Smooth muscle cell (in vitro differentiated cells): ENCODE measurements at regions not wholly inside any gene's neighbourhood (a gene's known extent, or its start where the extent isn't known, plus 50 kb on each side); places are given as distances from the start of the nearest gene placed in this dataset.

ENCODE experiments used
- DNase-seq: peaks from one replicate; lab custom pipeline; 2025; ENCODE audit not compliant: unreplicated experiment; lab: John Stamatoyannopoulos, UW
- H2AFZ ChIP-seq: fragments of 200-600 bp; sonication (generic); 2 replicates; pipeline ENCODE4 v1.6.0; 2016; ENCODE audit warnings: antibody characterized with exemption, low read depth, mild to moderate bottlenecking
- H3F3A ChIP-seq: fragments of 200-600 bp; sonication (generic); 2 replicates; pipeline ENCODE4 v1.6.0; 2017; ENCODE audit warnings: antibody characterized with exemption, low read depth
- H3K27ac ChIP-seq: fragments of 200-600 bp; sonication (generic); 2 replicates; pipeline ENCODE4 v1.5.1; 2016; ENCODE audit warnings: low read depth, mild to moderate bottlenecking
- H3K27me3 ChIP-seq: fragments of 200-600 bp; sonication (generic); 2 replicates; pipeline ENCODE4 v1.6.1; 2016; ENCODE audit warnings: low read depth, mild to moderate bottlenecking
- H3K36me3 ChIP-seq: fragments of 200-600 bp; sonication (generic); 2 replicates; pipeline ENCODE4 v1.5.1; 2016; ENCODE audit warnings: low read depth
- H3K4me1 ChIP-seq: fragments of 200-600 bp; sonication (generic); 2 replicates; pipeline ENCODE4 v1.5.1; 2016; ENCODE audit warnings: low read depth
- H3K4me2 ChIP-seq: fragments of 200-600 bp; sonication (generic); 2 replicates; pipeline ENCODE4 v1.6.0; 2016; ENCODE audit warnings: mild to moderate bottlenecking
- H3K4me3 ChIP-seq: fragments of 200-600 bp; sonication (generic); 2 replicates; pipeline ENCODE4 v1.5.1; 2016; ENCODE audit warnings: mild to moderate bottlenecking
- H3K79me2 ChIP-seq: fragments of 200-600 bp; sonication (generic); 2 replicates; pipeline ENCODE4 v1.6.0; 2016; ENCODE audit warnings: low read depth, mild to moderate bottlenecking
- H3K9ac ChIP-seq: fragments of 200-600 bp; sonication (generic); 2 replicates; pipeline ENCODE4 v1.6.0; 2016; ENCODE audit warnings: low read depth
- H3K9me3 ChIP-seq: fragments of 200-600 bp; sonication (generic); replicated peaks from 2 replicates; pipeline ENCODE4 v1.5.1; 2016; ENCODE audit warnings: low read depth
- H4K20me1 ChIP-seq: fragments of 200-600 bp; sonication (generic); 2 replicates; pipeline ENCODE4 v1.6.0; 2016; ENCODE audit warnings: low read depth
- WGBS: methylation state at CpG from one replicate; pipeline ENCODE4 v1.1.7; 2016; ENCODE audit warnings: low lambda C conversion rate; 5-methylcytosine and 5-hydroxymethylcytosine counted together
- TF ChIP-seq, protein P1 (sequence below): fragments of 200-600 bp; sonication (generic); IDR thresholded peaks from 2 replicates; pipeline ENCODE4 v1.5.1; 2017; ENCODE audit warnings: borderline replicate concordance, mild to moderate bottlenecking, antibody characterized with exemption; ENCODE audit not compliant: insufficient read depth, poor library complexity, severe bottlenecking

DNA sequence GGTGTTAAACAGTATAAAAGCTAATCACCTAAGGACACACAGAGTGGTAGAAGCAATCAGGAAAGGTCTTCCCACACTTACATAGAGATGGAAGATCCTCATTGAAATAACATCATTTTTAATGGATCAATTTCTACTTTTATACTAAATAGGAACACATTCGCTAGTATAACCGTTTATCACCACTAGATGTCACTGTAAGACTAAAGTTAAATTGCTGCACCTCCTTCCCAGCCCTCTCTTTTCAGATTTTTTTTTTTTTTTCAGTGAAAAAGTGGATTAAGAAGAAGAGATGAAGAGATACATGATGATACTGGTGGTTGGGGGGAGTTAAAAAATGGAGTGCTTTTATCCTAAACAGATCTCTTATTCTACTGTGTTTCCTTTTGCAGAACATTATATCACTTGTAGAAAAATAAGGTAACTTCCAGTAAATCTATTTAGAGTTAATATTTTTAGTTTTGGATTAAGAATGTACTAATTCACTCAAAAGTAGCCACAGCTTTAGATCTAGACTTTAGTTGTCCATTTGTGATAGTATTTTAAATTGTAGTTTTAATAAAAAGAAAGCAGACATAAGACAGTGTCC lies 116.9 kb upstream of the ARRDC3 start:
- peaks cover 19% of the 10 kb centered on the region for H3K27me3 ChIP-seq
- WGBS = 1% methylated on average over 2 of the region's 2 CpGs
- DNase-seq = no peak
- no peak overlapping the region for H3K4me3 ChIP-seq
- no peak overlapping the region for H3K4me2 ChIP-seq
- H3K79me2 ChIP-seq = no peaks in the 10 kb centered on the region
- no peak overlapping the region for H3K27ac ChIP-seq
- no peak overlapping the region for H3K9ac ChIP-seq
- no peaks in the 10 kb centered on the region for H3K9me3 ChIP-seq
- no peaks in the 10 kb centered on the region for H3K36me3 ChIP-seq
- no peaks in the 10 kb centered on the region for H4K20me1 ChIP-seq
- TF ChIP-seq, protein P1, sequence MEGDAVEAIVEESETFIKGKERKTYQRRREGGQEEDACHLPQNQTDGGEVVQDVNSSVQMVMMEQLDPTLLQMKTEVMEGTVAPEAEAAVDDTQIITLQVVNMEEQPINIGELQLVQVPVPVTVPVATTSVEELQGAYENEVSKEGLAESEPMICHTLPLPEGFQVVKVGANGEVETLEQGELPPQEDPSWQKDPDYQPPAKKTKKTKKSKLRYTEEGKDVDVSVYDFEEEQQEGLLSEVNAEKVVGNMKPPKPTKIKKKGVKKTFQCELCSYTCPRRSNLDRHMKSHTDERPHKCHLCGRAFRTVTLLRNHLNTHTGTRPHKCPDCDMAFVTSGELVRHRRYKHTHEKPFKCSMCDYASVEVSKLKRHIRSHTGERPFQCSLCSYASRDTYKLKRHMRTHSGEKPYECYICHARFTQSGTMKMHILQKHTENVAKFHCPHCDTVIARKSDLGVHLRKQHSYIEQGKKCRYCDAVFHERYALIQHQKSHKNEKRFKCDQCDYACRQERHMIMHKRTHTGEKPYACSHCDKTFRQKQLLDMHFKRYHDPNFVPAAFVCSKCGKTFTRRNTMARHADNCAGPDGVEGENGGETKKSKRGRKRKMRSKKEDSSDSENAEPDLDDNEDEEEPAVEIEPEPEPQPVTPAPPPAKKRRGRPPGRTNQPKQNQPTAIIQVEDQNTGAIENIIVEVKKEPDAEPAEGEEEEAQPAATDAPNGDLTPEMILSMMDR = peak; percentile 70
- H2AFZ ChIP-seq = no peak overlapping the region
- H3F3A ChIP-seq = no peaks in the 10 kb centered on the region
- H3K4me1 ChIP-seq = no peaks in the 10 kb centered on the region

DNA sequence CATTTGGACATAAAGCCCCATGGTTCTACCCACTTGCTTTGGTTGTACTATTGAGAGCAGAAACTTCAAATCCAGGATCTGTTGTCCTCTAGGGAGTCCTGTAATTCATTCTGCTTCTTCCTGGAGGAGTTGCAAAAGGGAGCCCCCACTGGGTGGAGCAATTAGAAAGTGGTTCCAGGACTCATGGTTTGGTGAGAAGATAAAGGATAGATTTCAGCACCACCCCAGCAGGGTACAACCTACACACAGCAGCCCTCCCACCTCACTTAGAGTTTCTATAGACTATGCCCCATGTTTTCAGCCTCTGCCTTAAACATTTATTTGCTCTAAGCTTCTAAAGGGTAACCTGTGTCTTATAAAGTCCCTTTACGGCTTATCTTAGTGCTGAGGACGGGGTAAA lies 112.6 kb upstream of the ARRDC3 start:
- Histone ChIP-seq H3K79me2 (no peaks in the 10 kb centered on the region), H3K9me3 (no peaks in the 10 kb centered on the region), H3K4me1 (peaks cover 6% of the 10 kb centered on the region), H3K27ac (no peak overlapping the region), H3K4me3 (no peak overlapping the region), H3K4me2 (no peak overlapping the region), H3K36me3 (no peaks in the 10 kb centered on the region), H3K9ac (no peak overlapping the region), H3F3A (no peaks in the 10 kb centered on the region), H2AFZ (no peak overlapping the region), H3K27me3 (peaks cover 16% of the 10 kb centered on the region), H4K20me1 (no peaks in the 10 kb centered on the region)
- WGBS = 90% methylated on average over 2 of the region's 2 CpGs
- DNase-seq = no peak
- TF ChIP-seq, protein P1 = no peak

DNA sequence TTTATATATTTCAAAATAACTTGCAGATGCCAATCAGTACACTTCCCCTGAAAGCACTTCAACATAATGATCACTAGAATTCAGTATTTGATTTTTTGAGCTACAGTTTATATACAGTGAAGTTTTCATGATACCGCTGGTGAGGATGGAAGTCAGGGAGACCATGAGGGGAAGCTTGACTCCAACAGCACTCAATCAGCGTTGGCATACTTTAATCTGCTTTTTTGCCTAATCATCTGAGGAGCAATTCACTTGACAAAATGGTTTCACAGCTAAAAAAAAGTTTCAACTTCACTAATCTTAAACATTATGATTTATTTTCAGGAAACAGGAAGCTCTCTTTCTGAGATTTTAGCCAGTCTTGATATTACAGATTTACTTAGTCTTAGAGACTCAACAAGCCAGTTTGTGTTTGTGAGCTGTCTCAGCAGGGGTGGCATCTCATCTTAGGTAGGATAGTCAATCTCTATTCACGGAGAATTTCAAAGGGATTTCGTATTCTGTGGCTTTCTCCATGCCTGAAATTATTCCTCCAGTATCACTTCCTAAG lies 111.4 kb upstream of the ARRDC3 start:
- Histone ChIP-seq H3K36me3 (no peaks in the 10 kb centered on the region), H3K79me2 (no peaks in the 10 kb centered on the region), H3K4me2 (no peak overlapping the region), H4K20me1 (no peaks in the 10 kb centered on the region), H3K9ac (no peak overlapping the region), H3K27ac (no peak overlapping the region), H3K4me1 (peaks cover 6% of the 10 kb centered on the region), H2AFZ (no peak overlapping the region), H3K27me3 (peaks cover 16% of the 10 kb centered on the region), H3K4me3 (no peak overlapping the region), H3K9me3 (no peaks in the 10 kb centered on the region), H3F3A (no peaks in the 10 kb centered on the region)
- DNase-seq = no peak
- WGBS = 75% methylated on average over 4 of the region's 4 CpGs
- TF ChIP-seq, protein P1 = no peak

DNA sequence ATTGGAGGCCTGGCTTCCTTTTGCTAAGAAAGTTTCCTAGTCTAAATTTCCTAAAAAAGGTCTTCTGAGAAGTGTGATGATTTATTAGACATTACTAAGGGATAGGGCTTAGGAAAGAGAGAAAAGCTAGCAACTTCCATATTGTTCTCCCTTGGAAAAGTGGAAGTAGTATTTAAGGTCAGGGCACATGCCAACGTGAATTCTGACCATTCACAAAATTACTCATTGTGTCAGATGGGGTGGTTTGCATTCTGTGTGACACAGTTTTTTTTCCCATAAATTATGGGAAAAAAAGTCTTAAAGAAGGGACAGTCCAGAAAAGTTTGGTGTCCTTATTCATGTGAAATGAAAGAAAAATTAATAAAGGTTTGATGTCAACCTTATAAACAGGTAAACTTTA lies 110.0 kb upstream of the ARRDC3 start:
- TF ChIP-seq, protein P1 = no peak
- 88% methylated on average over 1 of the region's 1 CpG for WGBS
- H2AFZ ChIP-seq = no peak overlapping the region

More for the DNA sequence above, 110.0 kb upstream of the ARRDC3 start:
- peaks cover 6% of the 10 kb centered on the region for H3K4me1 ChIP-seq
- no peak overlapping the region for H3K4me2 ChIP-seq
- H3K9me3 ChIP-seq = no peaks in the 10 kb centered on the region
- H3F3A ChIP-seq = no peaks in the 10 kb centered on the region
- no peak for DNase-seq
- H3K79me2 ChIP-seq = no peaks in the 10 kb centered on the region
- H3K36me3 ChIP-seq = no peaks in the 10 kb centered on the region
- peaks cover 8% of the 10 kb centered on the region for H3K27me3 ChIP-seq
- no peak overlapping the region for H3K9ac ChIP-seq
- no peak overlapping the region for H3K27ac ChIP-seq
- H4K20me1 ChIP-seq = no peaks in the 10 kb centered on the region
- no peak overlapping the region for H3K4me3 ChIP-seq
